ENCODE measurements at regions not wholly inside any gene's neighbourhood (a gene's known extent, or its start where the extent isn't known, plus 50 kb on each side); places are given as distances from the start of the nearest gene placed in this dataset.

GRCh38 chr1:239636347-239636746 is 250.0 kb downstream of the CHRM3 start:
- no peaks in the 10 kb centered on the region for H3K4me1 ChIP-seq
- H3K27me3 ChIP-seq (ENCODE audit: low read depth): no peaks in the 10 kb centered on the region
- no peaks in the 10 kb centered on the region for H3K9me3 ChIP-seq
- no peak overlapping the region for H3K4me3 ChIP-seq
- DNase-seq (ENCODE audit: low spot score in 2 of 2): no peak
- H3K36me3 ChIP-seq (replicated peaks): no peaks in the 10 kb centered on the region
- in situ Hi-C loops (cut with MboI; ENCODE audit: low sequenced_read_pairs): no loop called here

GRCh38 chr1:239644604-239645003 is 258.2 kb downstream of the CHRM3 start:
- DNase-seq (ENCODE audit: low spot score in 2 of 2): no peak
- H3K27me3 ChIP-seq (ENCODE audit: low read depth): no peaks in the 10 kb centered on the region

GRCh38 chr1:239647045-239647444 is 260.7 kb downstream of the CHRM3 start:
- Histone ChIP-seq H3K36me3 (replicated peaks) (no peaks in the 10 kb centered on the region), H3K27me3 (ENCODE audit: low read depth) (no peaks in the 10 kb centered on the region), H3K9me3 (no peaks in the 10 kb centered on the region), H3K4me1 (no peaks in the 10 kb centered on the region), H3K4me3 (no peak overlapping the region)
- in situ Hi-C loops (cut with MboI; ENCODE audit: low sequenced_read_pairs): no loop called here
- no peak for DNase-seq (ENCODE audit: low spot score in 2 of 2)

More at GRCh38 chr1:239644604-239645003, 258.2 kb downstream of the CHRM3 start:
- Histone ChIP-seq H3K36me3 (replicated peaks) (no peaks in the 10 kb centered on the region), H3K4me1 (no peaks in the 10 kb centered on the region), H3K9me3 (no peaks in the 10 kb centered on the region), H3K4me3 (no peak overlapping the region)
- in situ Hi-C loops (cut with MboI; ENCODE audit: low sequenced_read_pairs): no loop called here

- Histone ChIP-seq H3K4me3 (no peak overlapping the region), H3K4me1 (0 out of 2 replicates have a peak, but pooled peaks cover 3% of the 10 kb centered on the region), H3K36me3 (replicated peaks) (no peaks in the 10 kb centered on the region), H3K27me3 (ENCODE audit: low read depth) (no peaks in the 10 kb centered on the region), H3K9me3 (no peaks in the 10 kb centered on the region)
- in situ Hi-C loops (cut with MboI; ENCODE audit: low sequenced_read_pairs): no loop called here
- DNase-seq (ENCODE audit: low spot score in 2 of 2): no peak
Measured at GRCh38 chr1:239647964-239648632, 261.7 kb downstream of the CHRM3 start.

- in situ Hi-C loops (cut with MboI; ENCODE audit: low sequenced_read_pairs): no loop called here
- Histone ChIP-seq H3K4me3 (no peak overlapping the region), H3K4me1 (0 out of 2 replicates have a peak, but pooled peaks cover 3% of the 10 kb centered on the region), H3K27me3 (ENCODE audit: low read depth) (no peaks in the 10 kb centered on the region), H3K36me3 (replicated peaks) (no peaks in the 10 kb centered on the region), H3K9me3 (no peaks in the 10 kb centered on the region)
- no peak for DNase-seq (ENCODE audit: low spot score in 2 of 2)
Measured at GRCh38 chr1:239655023-239655422, 268.7 kb downstream of the CHRM3 start.

- H3K4me3 ChIP-seq: no peak overlapping the region
Measured at GRCh38 chr1:239657291-239657690, 270.9 kb downstream of the CHRM3 start.

GRCh38 chr1:239662950-239663349 is 276.6 kb downstream of the CHRM3 start:
- no peaks in the 10 kb centered on the region for H3K27me3 ChIP-seq (ENCODE audit: low read depth)
- no peak for DNase-seq (ENCODE audit: low spot score in 2 of 2)
- H3K9me3 ChIP-seq: no peaks in the 10 kb centered on the region
- no peaks in the 10 kb centered on the region for H3K4me1 ChIP-seq
- in situ Hi-C loops (cut with MboI; ENCODE audit: low sequenced_read_pairs): no loop called here
- H3K36me3 ChIP-seq (replicated peaks): no peaks in the 10 kb centered on the region
- H3K4me3 ChIP-seq: no peak overlapping the region

More at GRCh38 chr1:239657291-239657690, 270.9 kb downstream of the CHRM3 start:
- peak in 1 of 2 experiments; percentile 4 for DNase-seq (ENCODE audit: low spot score in 2 of 2)
- H3K27me3 ChIP-seq (ENCODE audit: low read depth): no peaks in the 10 kb centered on the region
- 0 out of 2 replicates have a peak, but pooled peaks cover under 1% of the 10 kb centered on the region for H3K4me1 ChIP-seq
- in situ Hi-C loops (cut with MboI; ENCODE audit: low sequenced_read_pairs): no loop called here
- no peaks in the 10 kb centered on the region for H3K36me3 ChIP-seq (replicated peaks)
- no peaks in the 10 kb centered on the region for H3K9me3 ChIP-seq

GRCh38 chr1:239672256-239672655 is 285.9 kb downstream of the CHRM3 start:
- H3K36me3 ChIP-seq (replicated peaks): no peaks in the 10 kb centered on the region
- in situ Hi-C loops (cut with MboI; ENCODE audit: low sequenced_read_pairs): no loop called here

GRCh38 chr1:239675735-239676134 is 289.4 kb downstream of the CHRM3 start:
- Histone ChIP-seq H3K27me3 (ENCODE audit: low read depth) (no peaks in the 10 kb centered on the region), H3K4me1 (no peaks in the 10 kb centered on the region), H3K4me3 (no peak overlapping the region), H3K36me3 (replicated peaks) (no peaks in the 10 kb centered on the region), H3K9me3 (no peaks in the 10 kb centered on the region)
- DNase-seq (ENCODE audit: low spot score in 2 of 2): no peak
- in situ Hi-C loops (cut with MboI; ENCODE audit: low sequenced_read_pairs): no loop called here

More at GRCh38 chr1:239672256-239672655, 285.9 kb downstream of the CHRM3 start:
- Histone ChIP-seq H3K4me3 (no peak overlapping the region), H3K4me1 (peaks cover 12% of the 10 kb centered on the region), H3K9me3 (no peaks in the 10 kb centered on the region), H3K27me3 (ENCODE audit: low read depth) (no peaks in the 10 kb centered on the region)
- no peak for DNase-seq (ENCODE audit: low spot score in 2 of 2)

- H3K27me3 ChIP-seq (ENCODE audit: low read depth): no peaks in the 10 kb centered on the region
- in situ Hi-C loops (cut with MboI; ENCODE audit: low sequenced_read_pairs): no loop called here
Measured at GRCh38 chr1:239676522-239677273, 290.3 kb downstream of the CHRM3 start.

GRCh38 chr1:239677362-239677761 is 291.0 kb downstream of the CHRM3 start:
- no peaks in the 10 kb centered on the region for H3K36me3 ChIP-seq (replicated peaks)
- no peak overlapping the region for H3K4me3 ChIP-seq
- no peaks in the 10 kb centered on the region for H3K27me3 ChIP-seq (ENCODE audit: low read depth)
- no peaks in the 10 kb centered on the region for H3K9me3 ChIP-seq
- no peaks in the 10 kb centered on the region for H3K4me1 ChIP-seq
- no peak for DNase-seq (ENCODE audit: low spot score in 2 of 2)
- in situ Hi-C loops (cut with MboI; ENCODE audit: low sequenced_read_pairs): no loop called here

More at GRCh38 chr1:239676522-239677273, 290.3 kb downstream of the CHRM3 start:
- DNase-seq (ENCODE audit: low spot score in 2 of 2): no peak
- Histone ChIP-seq H3K9me3 (no peaks in the 10 kb centered on the region), H3K4me1 (no peaks in the 10 kb centered on the region), H3K36me3 (replicated peaks) (no peaks in the 10 kb centered on the region), H3K4me3 (no peak overlapping the region)

GRCh38 chr1:239678181-239678580 is 291.8 kb downstream of the CHRM3 start:
- DNase-seq (ENCODE audit: low spot score in 2 of 2): no peak

GRCh38 chr1:239682046-239682445 is 295.7 kb downstream of the CHRM3 start:
- H3K4me1 ChIP-seq: no peaks in the 10 kb centered on the region
- no peaks in the 10 kb centered on the region for H3K9me3 ChIP-seq
- DNase-seq (ENCODE audit: low spot score in 2 of 2): no peak
- H3K36me3 ChIP-seq (replicated peaks): no peaks in the 10 kb centered on the region
- H3K4me3 ChIP-seq: no peak overlapping the region
- in situ Hi-C loops (cut with MboI; ENCODE audit: low sequenced_read_pairs): no loop called here
- H3K27me3 ChIP-seq (ENCODE audit: low read depth): no peaks in the 10 kb centered on the region

More at GRCh38 chr1:239678181-239678580, 291.8 kb downstream of the CHRM3 start:
- H3K9me3 ChIP-seq: no peaks in the 10 kb centered on the region
- no peak overlapping the region for H3K4me3 ChIP-seq
- in situ Hi-C loops (cut with MboI; ENCODE audit: low sequenced_read_pairs): no loop called here
- no peaks in the 10 kb centered on the region for H3K27me3 ChIP-seq (ENCODE audit: low read depth)
- no peaks in the 10 kb centered on the region for H3K36me3 ChIP-seq (replicated peaks)
- H3K4me1 ChIP-seq: no peaks in the 10 kb centered on the region

GRCh38 chr1:239682960-239683359 is 296.6 kb downstream of the CHRM3 start:
- Histone ChIP-seq H3K9me3 (no peaks in the 10 kb centered on the region), H3K36me3 (replicated peaks) (no peaks in the 10 kb centered on the region), H3K27me3 (ENCODE audit: low read depth) (no peaks in the 10 kb centered on the region), H3K4me3 (no peak overlapping the region), H3K4me1 (no peaks in the 10 kb centered on the region)
- no peak for DNase-seq (ENCODE audit: low spot score in 2 of 2)
- in situ Hi-C loops (cut with MboI; ENCODE audit: low sequenced_read_pairs): no loop called here
